K562 (cell line): ENCODE measurements at regions not wholly inside any gene's neighbourhood (a gene's known extent, or its start where the extent isn't known, plus 50 kb on each side); places are given as distances from the start of the nearest gene placed in this dataset.

Source experiments
- BHLHE40 ChIP-seq: IDR thresholded peaks from 2 replicates; pipeline ENCODE4 v1.6.1; 2011; ENCODE audit warnings: low read length, improper control_type of control experiment
- BRCA1 ChIP-seq, 2 experiments: fragments of 450-650 bp in 1 of 2; sonication (generic) in 1 of 2; formaldehyde crosslinking in 1 of 2; IDR thresholded peaks; 2 replicates each; pipeline versions ENCODE4 v1.5.0 to v1.6.1; 2017 to 2020; ENCODE audit warnings: mild to moderate bottlenecking in 1 of 2, missing genetic modification reagents in 1 of 2
- CHD4 ChIP-seq: fragments of 200-600 bp; sonication (generic); IDR thresholded peaks from 3 replicates; pipeline ENCODE4 v1.6.1; 2012; ENCODE audit warnings: low read depth, mild to moderate bottlenecking, mixed read lengths, low read length, inconsistent platforms; ENCODE audit not compliant: insufficient read depth, insufficient replicate concordance, poor library complexity, severe bottlenecking
- ETV5 ChIP-seq: sonication (generic); formaldehyde crosslinking; IDR thresholded peaks from 2 replicates; pipeline ENCODE4 v1.4.0; 2020; ENCODE audit warnings: low read depth, mild to moderate bottlenecking, missing genetic modification reagents
- FOXM1 ChIP-seq, 2 experiments: fragments of 450-650 bp in 1 of 2; sonication (generic) in 1 of 2; formaldehyde crosslinking in 1 of 2; IDR thresholded peaks; 2 replicates each; pipeline versions ENCODE4 v1.6.1 to v1.9.0; 2017 to 2022; ENCODE audit warnings: low read depth in 2 of 2, mild to moderate bottlenecking in 2 of 2, missing genetic modification reagents in 1 of 2, moderate library complexity in 1 of 2
- SMAD4 ChIP-seq: fragments of 250-450 bp; sonication (Bioruptor Pico); conservative IDR thresholded peaks from 2 replicates; pipeline ENCODE4 v1.8.0; 2021; ENCODE audit warnings: inconsistent platforms, mild to moderate bottlenecking, moderate library complexity
- TBP ChIP-seq: optimal IDR thresholded peaks from 2 replicates; pipeline ENCODE3; 2011; ENCODE audit warnings: low read depth, low read length, improper control_type of control experiment
- ZFP36 ChIP-seq: fragments of 150-350 bp; IDR thresholded peaks from 2 replicates; pipeline ENCODE4 v1.6.1; 2018; ENCODE audit warnings: low read length, low read depth; ENCODE audit not compliant: partially characterized antibody
- TF ChIP-seq, protein P1 (sequence below): fragments of 250-450 bp; sonication (Bioruptor Pico); IDR thresholded peaks from 2 replicates; pipeline ENCODE4 v1.8.0; 2022; ENCODE audit warnings: moderate library complexity, mild to moderate bottlenecking, inconsistent platforms

DNA sequence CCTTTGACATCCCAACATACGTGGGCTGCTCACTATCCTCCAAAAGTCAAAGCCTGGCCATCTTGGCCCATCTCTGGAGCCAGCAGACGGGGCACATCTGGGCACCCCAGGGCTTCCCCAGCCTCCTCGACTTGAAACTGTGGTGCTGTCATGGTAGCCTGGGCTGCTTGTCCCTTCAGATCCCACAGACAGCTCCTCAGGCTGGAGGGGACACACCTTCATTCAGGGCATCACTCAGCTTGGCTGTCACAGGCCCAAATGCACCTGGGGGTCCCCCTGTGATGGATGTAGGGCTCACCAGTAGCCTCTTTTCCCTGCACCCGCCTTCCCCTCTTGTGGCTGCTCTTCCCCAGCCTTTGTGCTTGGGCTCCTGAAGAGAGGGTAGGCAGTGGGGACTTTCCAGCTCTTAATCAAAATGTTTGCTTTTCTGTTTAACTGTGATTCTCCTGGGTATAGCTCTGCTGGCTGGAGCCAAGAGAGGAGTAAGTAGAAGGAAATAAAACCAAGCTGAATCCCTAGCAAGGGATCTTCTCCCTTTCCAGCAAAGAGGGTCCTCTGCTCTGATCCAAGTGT, 92.3 kb downstream of the GYPC start:
- TF ChIP-seq ETV5 (CRISPR knock-in tag) (no peak), FOXM1 (IDR thresholded peaks at IDR 0.05; ENCODE audit: low read depth) (no peak), FOXM1 (CRISPR knock-in tag; IDR thresholded peaks at IDR 0.05; ENCODE audit: low read depth) (no peak), CHD4 (no peak), BHLHE40 (no peak), BRCA1 (IDR thresholded peaks at IDR 0.05) (no peak), BRCA1 (CRISPR knock-in tag; IDR thresholded peaks at IDR 0.05) (no peak), ZFP36 (no peak), SMAD4 (no peak), TBP (no peak)
- TF ChIP-seq, protein P1, sequence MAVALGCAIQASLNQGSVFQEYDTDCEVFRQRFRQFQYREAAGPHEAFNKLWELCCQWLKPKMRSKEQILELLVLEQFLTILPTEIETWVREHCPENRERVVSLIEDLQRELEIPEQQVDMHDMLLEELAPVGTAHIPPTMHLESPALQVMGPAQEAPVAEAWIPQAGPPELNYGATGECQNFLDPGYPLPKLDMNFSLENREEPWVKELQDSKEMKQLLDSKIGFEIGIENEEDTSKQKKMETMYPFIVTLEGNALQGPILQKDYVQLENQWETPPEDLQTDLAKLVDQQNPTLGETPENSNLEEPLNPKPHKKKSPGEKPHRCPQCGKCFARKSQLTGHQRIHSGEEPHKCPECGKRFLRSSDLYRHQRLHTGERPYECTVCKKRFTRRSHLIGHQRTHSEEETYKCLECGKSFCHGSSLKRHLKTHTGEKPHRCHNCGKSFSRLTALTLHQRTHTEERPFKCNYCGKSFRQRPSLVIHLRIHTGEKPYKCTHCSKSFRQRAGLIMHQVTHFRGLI: no peak
